ENCODE measurements at regions not wholly inside any gene's neighbourhood (a gene's known extent, or its start where the extent isn't known, plus 50 kb on each side); places are given as distances from the start of the nearest gene placed in this dataset.

GRCh38 chr6:139756381-139756780, 381.9 kb upstream of the CITED2 start:
- no peaks in the 10 kb centered on the region for H3K36me3 Mint-ChIP-seq
- no peak for ATAC-seq
- DNase-seq (ENCODE audit: low spot score in 2 of 2): no peak
- H3K27ac Mint-ChIP-seq: no peak overlapping the region
- H3K9me3 Mint-ChIP-seq: no peaks in the 10 kb centered on the region

- ATAC-seq (no peak), DNase-seq (ENCODE audit: low spot score in 2 of 2) (no peak)
- Mint-ChIP-seq H3K9me3 (no peaks in the 10 kb centered on the region), H3K36me3 (no peaks in the 10 kb centered on the region), H3K27ac (no peak overlapping the region)
Measured at GRCh38 chr6:139754898-139755775, 380.7 kb upstream of the CITED2 start.

- DNase-seq (ENCODE audit: low spot score in 2 of 2) (no peak), ATAC-seq (no peak)
- Mint-ChIP-seq H3K9me3 (no peaks in the 10 kb centered on the region), H3K27ac (no peak overlapping the region), H3K36me3 (no peaks in the 10 kb centered on the region)
Measured at GRCh38 chr6:139753198-139753861, 378.9 kb upstream of the CITED2 start.

GRCh38 chr6:139752086-139752485, 377.6 kb upstream of the CITED2 start:
- H3K27ac Mint-ChIP-seq: no peak overlapping the region
- no peaks in the 10 kb centered on the region for H3K36me3 Mint-ChIP-seq
- no peaks in the 10 kb centered on the region for H3K9me3 Mint-ChIP-seq
- ATAC-seq (no peak), DNase-seq (ENCODE audit: low spot score in 2 of 2) (no peak)

- DNase-seq (ENCODE audit: low spot score in 2 of 2) (no peak), ATAC-seq (no peak)
- Mint-ChIP-seq H3K36me3 (no peaks in the 10 kb centered on the region), H3K9me3 (no peaks in the 10 kb centered on the region), H3K27ac (no peak overlapping the region)
Measured at GRCh38 chr6:139751179-139751578, 376.7 kb upstream of the CITED2 start.

GRCh38 chr6:139748353-139749146, 374.1 kb upstream of the CITED2 start:
- no peaks in the 10 kb centered on the region for H3K36me3 Mint-ChIP-seq
- DNase-seq (ENCODE audit: low spot score in 2 of 2): no peak
- ATAC-seq: no peak
- no peaks in the 10 kb centered on the region for H3K9me3 Mint-ChIP-seq
- H3K27ac Mint-ChIP-seq: no peak overlapping the region

- Mint-ChIP-seq H3K36me3 (no peaks in the 10 kb centered on the region), H3K27ac (no peak overlapping the region), H3K9me3 (no peaks in the 10 kb centered on the region)
- DNase-seq (ENCODE audit: low spot score in 2 of 2): no peak
- ATAC-seq: no peak
Measured at GRCh38 chr6:139747154-139747553, 372.7 kb upstream of the CITED2 start.

- no peaks in the 10 kb centered on the region for H3K36me3 Mint-ChIP-seq
- no peaks in the 10 kb centered on the region for H3K9me3 Mint-ChIP-seq
- ATAC-seq: no peak
- no peak overlapping the region for H3K27ac Mint-ChIP-seq
- DNase-seq (ENCODE audit: low spot score in 2 of 2): no peak
Measured at GRCh38 chr6:139744891-139745290, 370.4 kb upstream of the CITED2 start.

- Mint-ChIP-seq H3K27ac (no peak overlapping the region), H3K36me3 (no peaks in the 10 kb centered on the region), H3K9me3 (no peaks in the 10 kb centered on the region)
- DNase-seq (ENCODE audit: low spot score in 2 of 2): no peak
- no peak for ATAC-seq
Measured at GRCh38 chr6:139743664-139744437, 369.4 kb upstream of the CITED2 start.

- Mint-ChIP-seq H3K27ac (no peak overlapping the region), H3K9me3 (no peaks in the 10 kb centered on the region), H3K36me3 (no peaks in the 10 kb centered on the region)
- ATAC-seq (no peak), DNase-seq (ENCODE audit: low spot score in 2 of 2) (no peak)
Measured at GRCh38 chr6:139742671-139743070, 368.2 kb upstream of the CITED2 start.

GRCh38 chr6:139738801-139739455, 364.5 kb upstream of the CITED2 start:
- ATAC-seq: no peak
- no peaks in the 10 kb centered on the region for H3K9me3 Mint-ChIP-seq

GRCh38 chr6:139736325-139736906, 362.0 kb upstream of the CITED2 start:
- no peak overlapping the region for H3K27ac Mint-ChIP-seq
- H3K36me3 Mint-ChIP-seq: no peaks in the 10 kb centered on the region
- no peak for ATAC-seq
- H3K9me3 Mint-ChIP-seq: no peaks in the 10 kb centered on the region
- DNase-seq (ENCODE audit: low spot score in 2 of 2): no peak

More at GRCh38 chr6:139738801-139739455, 364.5 kb upstream of the CITED2 start:
- DNase-seq (ENCODE audit: low spot score in 2 of 2): no peak
- no peaks in the 10 kb centered on the region for H3K36me3 Mint-ChIP-seq
- H3K27ac Mint-ChIP-seq: no peak overlapping the region

GRCh38 chr6:139732451-139732850, 358.0 kb upstream of the CITED2 start:
- no peak for DNase-seq (ENCODE audit: low spot score in 2 of 2)
- no peak overlapping the region for H3K27ac Mint-ChIP-seq
- H3K9me3 Mint-ChIP-seq: no peaks in the 10 kb centered on the region
- ATAC-seq: no peak
- no peaks in the 10 kb centered on the region for H3K36me3 Mint-ChIP-seq

- no peaks in the 10 kb centered on the region for H3K36me3 Mint-ChIP-seq
- ATAC-seq: no peak
- DNase-seq (ENCODE audit: low spot score in 2 of 2): no peak
- no peak overlapping the region for H3K27ac Mint-ChIP-seq
- H3K9me3 Mint-ChIP-seq: peaks cover 0 to 3% of the 10 kb centered on the region in 2 donors
Measured at GRCh38 chr6:139730340-139730974, 356.0 kb upstream of the CITED2 start.

GRCh38 chr6:139728876-139729427, 354.5 kb upstream of the CITED2 start:
- H3K36me3 Mint-ChIP-seq: no peaks in the 10 kb centered on the region
- H3K9me3 Mint-ChIP-seq: peaks cover 0 to 3% of the 10 kb centered on the region in 2 donors
- no peak overlapping the region for H3K27ac Mint-ChIP-seq

More at GRCh38 chr6:139728876-139729427, 354.5 kb upstream of the CITED2 start:
- ATAC-seq: no peak
- DNase-seq (ENCODE audit: low spot score in 2 of 2): no peak

All from activated naive CD4-positive, alpha-beta T cell treated with anti-CD3 and anti-CD28 coated beads, Interleukin-2, amount 50 U/mL, for 72 hours (primary cell).